Keratinocyte (primary cell): ENCODE measurements at regions not wholly inside any gene's neighbourhood (a gene's known extent, or its start where the extent isn't known, plus 50 kb on each side); places are given as distances from the start of the nearest gene placed in this dataset.

ENCODE experiments used
- DNase-seq: peaks from one replicate; pipeline ENCODE4 v3.0.0-alpha.2; 2011; ENCODE audit warnings: low read depth, missing footprints, low spot score
- FAIRE-seq: peaks from 2 replicates; lab custom pipeline; 2011; peaks lifted over from hg19 to GRCh38; lab: Jason Lieb, UNC
- H2AFZ ChIP-seq: 2 replicates; pipeline ENCODE4 v1.6.0; 2012; ENCODE audit warnings: low read length, control low read depth, inconsistent platforms; ENCODE audit not compliant: control insufficient read depth
- H3K27ac ChIP-seq: 2 replicates; pipeline ENCODE4 v1.5.1; 2011; ENCODE audit warnings: low read length; ENCODE audit not compliant: control insufficient read depth, insufficient read depth
- H3K27me3 ChIP-seq: 3 replicates; pipeline ENCODE4 v1.6.0; 2011; ENCODE audit warnings: low read length; ENCODE audit not compliant: control insufficient read depth, insufficient read depth; ENCODE audit errors: extremely low read depth
- H3K36me3 ChIP-seq, 2 experiments: 2 replicates in 1 of 2; 3 replicates in 1 of 2; pipeline ENCODE4 v1.5.1; 2011; ENCODE audit warnings: low read length in 2 of 2, mild to moderate bottlenecking in 1 of 2; ENCODE audit not compliant: control insufficient read depth in 2 of 2, insufficient read depth in 2 of 2; ENCODE audit errors: extremely low read depth in 1 of 2
- H3K4me1 ChIP-seq: 3 replicates; pipeline ENCODE4 v1.5.1; 2011; ENCODE audit warnings: low read length; ENCODE audit not compliant: control insufficient read depth, insufficient read depth; ENCODE audit errors: extremely low read depth
- H3K4me2 ChIP-seq: 3 replicates; pipeline ENCODE4 v1.6.0; 2011; ENCODE audit warnings: low read depth, low read length; ENCODE audit not compliant: control insufficient read depth, insufficient read depth; ENCODE audit errors: extremely low read depth
- H3K4me3 ChIP-seq, 3 experiments: fragments of 200-600 bp in 1 of 3; sonication (generic) in 1 of 3; 2 replicates in 2 of 3; 3 replicates in 1 of 3; pipeline ENCODE4 v1.5.1; 2011 to 2016; ENCODE audit warnings: low read length in 3 of 3, mild to moderate bottlenecking in 3 of 3, control low read depth in 2 of 3, inconsistent platforms in 1 of 3, low read depth in 1 of 3, mixed read lengths in 1 of 3, mixed run types in 1 of 3, moderate library complexity in 1 of 3; ENCODE audit not compliant: control insufficient read depth in 2 of 3, insufficient read depth in 2 of 3; ENCODE audit errors: extremely low read depth in 1 of 3
- H3K79me2 ChIP-seq: 2 replicates; pipeline ENCODE4 v1.6.0; 2012; ENCODE audit warnings: low read length; ENCODE audit not compliant: control insufficient read depth, insufficient read depth
- H3K9ac ChIP-seq: 3 replicates; pipeline ENCODE4 v1.6.0; 2011; ENCODE audit warnings: low read length; ENCODE audit not compliant: control insufficient read depth, insufficient read depth; ENCODE audit errors: extremely low read depth
- H3K9me1 ChIP-seq: 3 replicates; pipeline ENCODE4 v1.6.0; 2011; ENCODE audit warnings: low read length; ENCODE audit not compliant: control insufficient read depth, insufficient read depth; ENCODE audit errors: extremely low read depth
- H3K9me3 ChIP-seq: 2 replicates; pipeline ENCODE4 v1.5.1; 2012; ENCODE audit warnings: low read depth, low read length; ENCODE audit not compliant: control insufficient read depth
- H4K20me1 ChIP-seq: 3 replicates; pipeline ENCODE4 v1.6.0; 2011; ENCODE audit warnings: low read length; ENCODE audit not compliant: control insufficient read depth, insufficient read depth; ENCODE audit errors: extremely low read depth
- EZH2 ChIP-seq: IDR thresholded peaks from one replicate; pipeline ENCODE4 v1.6.1; 2012; ENCODE audit warnings: inconsistent platforms, mild to moderate bottlenecking, low read length, moderate library complexity
- dilution Hi-C: fragments of 300-500 bp; cut with MboI; formaldehyde crosslinking; loops from one replicate; pipeline ENCODE4 v1.7.0; 2020; ENCODE audit warnings: low sequenced_read_pairs; ENCODE audit not compliant: extremely low pct_ligation_motif_present
- TF ChIP-seq, protein P1 (sequence below), 3 experiments: IDR thresholded peaks in 1 of 3; conservative IDR thresholded peaks in 1 of 3; optimal IDR thresholded peaks in 1 of 3; 2 replicates in 2 of 3; 3 replicates in 1 of 3; pipeline versions ENCODE3 to v1.5.1; 2011; ENCODE audit warnings: low read length in 3 of 3, mild to moderate bottlenecking in 3 of 3, moderate library complexity in 2 of 3, control low read depth in 1 of 3, inconsistent platforms in 1 of 3; ENCODE audit not compliant: insufficient read depth in 2 of 3; ENCODE audit errors: extremely low read depth in 1 of 3

DNA sequence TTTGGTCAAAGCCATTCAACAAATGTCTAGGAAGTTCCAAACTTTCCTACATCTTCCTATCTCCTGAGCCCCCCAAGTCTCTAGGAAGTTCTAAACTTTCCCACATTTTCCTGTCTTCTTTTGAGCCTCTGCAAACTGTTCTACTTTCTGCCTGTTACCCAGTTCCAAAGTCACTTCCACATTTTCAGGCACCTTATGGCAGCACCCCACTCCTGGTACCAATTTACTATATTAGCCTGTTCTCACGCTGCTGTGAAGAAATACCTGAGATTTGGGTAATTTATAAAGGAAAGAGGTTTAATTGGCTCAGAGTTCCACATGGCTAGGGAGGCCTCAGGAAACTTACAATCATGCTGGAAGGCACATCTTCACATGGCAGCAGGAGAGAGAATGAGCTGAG is 869.2 kb downstream of the TDRD15 start:
- H3K36me3 ChIP-seq, result no peaks in the 10 kb centered on the region
- dilution Hi-C loops, result no loop called here
- no peak for TF ChIP-seq EZH2
- TF ChIP-seq, protein P1, sequence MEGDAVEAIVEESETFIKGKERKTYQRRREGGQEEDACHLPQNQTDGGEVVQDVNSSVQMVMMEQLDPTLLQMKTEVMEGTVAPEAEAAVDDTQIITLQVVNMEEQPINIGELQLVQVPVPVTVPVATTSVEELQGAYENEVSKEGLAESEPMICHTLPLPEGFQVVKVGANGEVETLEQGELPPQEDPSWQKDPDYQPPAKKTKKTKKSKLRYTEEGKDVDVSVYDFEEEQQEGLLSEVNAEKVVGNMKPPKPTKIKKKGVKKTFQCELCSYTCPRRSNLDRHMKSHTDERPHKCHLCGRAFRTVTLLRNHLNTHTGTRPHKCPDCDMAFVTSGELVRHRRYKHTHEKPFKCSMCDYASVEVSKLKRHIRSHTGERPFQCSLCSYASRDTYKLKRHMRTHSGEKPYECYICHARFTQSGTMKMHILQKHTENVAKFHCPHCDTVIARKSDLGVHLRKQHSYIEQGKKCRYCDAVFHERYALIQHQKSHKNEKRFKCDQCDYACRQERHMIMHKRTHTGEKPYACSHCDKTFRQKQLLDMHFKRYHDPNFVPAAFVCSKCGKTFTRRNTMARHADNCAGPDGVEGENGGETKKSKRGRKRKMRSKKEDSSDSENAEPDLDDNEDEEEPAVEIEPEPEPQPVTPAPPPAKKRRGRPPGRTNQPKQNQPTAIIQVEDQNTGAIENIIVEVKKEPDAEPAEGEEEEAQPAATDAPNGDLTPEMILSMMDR (optimal IDR thresholded peaks at IDR 0.05 in 1 of 3, IDR thresholded peaks at IDR 0.05 in 1 of 3, conservative IDR thresholded peaks at IDR 0.05 in 1 of 3; ENCODE audit: extremely low read depth in 1 of 3, insufficient read depth in 2 of 3, low read length in 3 of 3), result no peak

DNA sequence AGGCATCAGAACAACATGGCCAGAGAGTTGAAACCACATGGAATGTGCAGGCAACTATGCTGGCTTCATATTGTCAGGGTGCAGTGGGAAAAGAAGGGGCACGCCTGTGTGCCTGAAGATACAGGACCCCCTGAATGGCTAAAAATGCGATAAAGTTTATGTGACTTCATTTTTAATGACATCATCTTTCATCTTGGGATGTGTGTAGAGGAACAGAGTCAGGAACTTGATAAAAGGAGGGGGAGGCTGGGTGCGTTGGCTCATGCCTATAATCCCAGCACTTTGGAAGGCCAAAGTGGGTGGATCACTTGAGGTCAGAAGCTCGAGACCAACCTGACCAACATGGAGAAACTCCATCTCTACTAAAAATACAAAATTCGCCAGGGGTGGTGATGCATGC is 872.6 kb downstream of the TDRD15 start:
- Histone ChIP-seq H3K9me1 (no peaks in the 10 kb centered on the region), H4K20me1 (no peaks in the 10 kb centered on the region), H3K9me3 (peaks cover 2% of the 10 kb centered on the region), H3K4me1 (no peaks in the 10 kb centered on the region), H3K27me3 (no peaks in the 10 kb centered on the region), H3K36me3 (no peaks in the 10 kb centered on the region), H3K27ac (no peak overlapping the region), H2AFZ (no peak overlapping the region), H3K9ac (no peak overlapping the region), H3K79me2 (no peaks in the 10 kb centered on the region), H3K4me3 (no peak overlapping the region), H3K4me2 (no peak overlapping the region)
- FAIRE-seq, result no peak
- TF ChIP-seq, protein P1 (optimal IDR thresholded peaks at IDR 0.05 in 1 of 3, IDR thresholded peaks at IDR 0.05 in 1 of 3, conservative IDR thresholded peaks at IDR 0.05 in 1 of 3; ENCODE audit: extremely low read depth in 1 of 3, insufficient read depth in 2 of 3, low read length in 3 of 3), result no peak
- no peak for TF ChIP-seq EZH2
- dilution Hi-C loops, result no loop called here
- no peak for DNase-seq

More for the DNA sequence above, 869.2 kb downstream of the TDRD15 start:
- Histone ChIP-seq H3K4me1 (no peaks in the 10 kb centered on the region), H3K27me3 (no peaks in the 10 kb centered on the region), H3K4me2 (no peak overlapping the region), H3K27ac (no peak overlapping the region), H3K9ac (no peak overlapping the region), H4K20me1 (no peaks in the 10 kb centered on the region), H3K9me1 (no peaks in the 10 kb centered on the region), H2AFZ (no peak overlapping the region), H3K4me3 (no peak overlapping the region), H3K79me2 (no peaks in the 10 kb centered on the region), H3K9me3 (peaks cover 2% of the 10 kb centered on the region)
- DNase-seq, result no peak
- FAIRE-seq, result no peak
